DMS79 (cell line): ENCODE measurements at regions not wholly inside any gene's neighbourhood (a gene's known extent, or its start where the extent isn't known, plus 50 kb on each side); places are given as distances from the start of the nearest gene placed in this dataset.
"Not testable (repeated sequence)": the region's sequence is repeated elsewhere in the genome, so short reads cannot be mapped to it uniquely, and the experiment has no call there.

Experiments used
- DNase-seq: peaks from one replicate; lab custom pipeline; 2025; lab: John Stamatoyannopoulos, UW

DNA sequence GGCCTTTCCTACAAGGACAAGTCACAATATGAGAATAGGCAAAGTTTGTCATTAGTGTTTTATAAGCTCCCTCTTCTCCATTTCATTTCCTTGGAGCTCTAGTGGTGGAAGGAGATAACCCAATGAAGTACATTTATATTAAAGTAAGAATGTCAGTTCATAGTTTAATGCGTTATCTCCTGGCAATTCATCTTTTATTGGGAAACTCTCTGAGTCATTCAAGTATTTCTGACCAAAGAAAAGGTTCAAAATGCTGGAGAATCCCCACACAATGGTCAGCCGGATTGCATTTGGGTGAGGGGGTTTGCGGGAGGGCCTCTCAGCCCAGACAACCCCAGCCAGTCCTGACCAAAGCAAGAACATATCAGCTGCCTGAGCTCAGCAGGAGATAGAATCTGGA, 321.5 kb upstream of the NRP1 start:
- no peak for DNase-seq

GRCh38 chr10:33655165-33655815, 320.8 kb upstream of the NRP1 start:
- DNase-seq, result no peak

DNA sequence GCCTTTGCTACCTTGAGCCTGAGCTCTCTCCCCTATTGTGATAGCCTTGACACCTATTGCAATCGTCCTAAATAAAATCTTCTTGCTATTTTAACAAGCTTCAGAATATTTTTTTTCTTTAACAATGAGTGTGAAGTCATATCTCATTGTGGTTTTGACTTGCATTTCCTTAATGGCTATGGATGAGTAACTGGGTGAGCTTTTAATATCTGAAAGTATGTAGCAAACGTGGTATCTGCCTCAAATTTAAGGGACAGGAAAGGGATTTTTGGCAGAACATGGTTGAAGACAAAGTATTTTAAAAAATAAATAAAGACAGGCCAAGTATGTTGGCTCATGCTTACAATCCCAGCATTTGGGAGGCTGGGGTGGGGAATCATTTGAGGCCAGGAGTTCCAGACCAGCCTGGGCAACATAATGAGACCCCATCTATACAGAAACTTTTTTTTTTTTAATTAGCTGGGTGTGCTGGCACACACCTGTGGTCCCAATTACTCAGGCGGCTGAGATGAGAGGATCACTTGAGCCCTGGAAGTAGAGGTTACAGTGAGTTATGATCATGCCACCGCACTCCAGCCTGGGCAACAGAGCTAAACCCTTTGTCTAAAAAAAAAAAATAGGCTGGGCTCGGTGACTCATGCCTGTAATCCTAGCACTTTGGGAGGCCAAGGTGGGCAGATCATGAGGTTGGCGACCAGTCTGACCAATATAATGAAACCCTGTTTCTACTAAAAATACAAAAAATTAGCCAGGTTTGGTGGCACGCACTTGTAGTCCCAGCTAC, 319.3 kb upstream of the NRP1 start:
- DNase-seq, result no peak

- no peak for DNase-seq
Measured at GRCh38 chr10:33652870-33653269, 318.4 kb upstream of the NRP1 start.

GRCh38 chr10:33650131-33650530, 315.7 kb upstream of the NRP1 start:
- not testable (repeated sequence) for DNase-seq

DNA sequence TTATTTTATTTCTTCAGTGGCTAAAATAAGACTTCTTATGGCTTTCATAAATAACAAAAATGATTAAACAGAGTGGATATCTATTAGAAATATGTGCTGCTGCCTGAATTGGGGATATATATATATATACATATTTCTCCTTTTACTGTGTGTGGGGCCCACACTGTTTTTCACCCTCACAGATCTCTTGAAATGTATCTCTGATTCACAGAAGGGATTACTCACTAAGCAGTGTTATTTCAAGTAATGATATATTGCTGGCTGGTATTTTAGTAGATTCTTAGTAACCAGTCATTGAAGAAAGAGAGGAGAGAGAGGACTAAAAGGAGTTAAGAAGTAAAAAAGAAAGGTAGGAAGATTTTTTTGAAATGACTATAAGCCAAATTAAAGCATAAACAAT, 308.6 kb upstream of the NRP1 start:
- DNase-seq, result no peak

DNA sequence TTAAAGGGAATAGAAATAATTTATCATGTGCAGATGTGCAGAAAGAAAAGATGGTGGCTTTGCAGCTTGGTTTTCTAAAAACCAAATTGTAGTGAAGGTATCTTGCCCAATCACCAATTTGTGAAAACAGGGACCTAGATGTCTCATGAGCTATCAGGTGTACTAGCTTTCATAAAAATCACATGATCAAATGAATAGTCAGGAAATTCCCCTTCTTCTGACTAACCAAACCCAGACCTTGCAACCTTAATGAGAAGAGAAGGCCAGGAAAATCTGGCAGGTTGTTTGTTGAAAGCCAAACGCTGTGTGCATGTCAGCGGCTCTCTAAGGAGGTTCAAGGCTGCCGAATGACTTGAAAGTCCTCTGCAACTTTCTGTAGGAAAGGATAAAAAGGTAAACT, 304.4 kb upstream of the NRP1 start:
- DNase-seq, result no peak

GRCh38 chr10:33638374-33638773, 303.9 kb upstream of the NRP1 start:
- DNase-seq, result no peak

DNA sequence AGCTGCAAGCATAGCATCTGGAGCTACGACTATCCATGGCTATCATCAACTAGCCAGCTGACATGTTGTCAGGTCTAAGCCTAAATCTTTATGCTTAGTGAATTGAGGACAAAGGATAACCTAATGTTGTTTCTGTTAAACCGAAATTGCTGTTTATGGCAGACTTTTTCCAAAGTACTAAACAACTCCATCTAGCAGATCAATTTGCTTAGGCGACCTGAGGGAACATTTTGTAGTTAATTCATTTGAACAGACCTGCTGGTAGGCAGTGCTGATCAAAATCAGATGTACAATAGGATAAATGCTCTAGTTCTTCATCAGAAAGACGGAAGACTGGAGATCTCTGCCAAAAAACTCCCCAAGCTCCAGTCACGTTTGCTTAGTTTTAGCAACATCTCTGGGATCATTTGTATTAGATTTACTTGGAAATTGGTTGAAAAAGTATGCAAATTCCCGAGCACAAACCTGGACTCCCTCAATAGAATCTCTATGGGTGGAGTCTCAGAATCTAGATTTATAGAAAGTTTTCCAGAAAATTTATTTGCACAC, 301.6 kb upstream of the NRP1 start:
- no peak for DNase-seq

DNA sequence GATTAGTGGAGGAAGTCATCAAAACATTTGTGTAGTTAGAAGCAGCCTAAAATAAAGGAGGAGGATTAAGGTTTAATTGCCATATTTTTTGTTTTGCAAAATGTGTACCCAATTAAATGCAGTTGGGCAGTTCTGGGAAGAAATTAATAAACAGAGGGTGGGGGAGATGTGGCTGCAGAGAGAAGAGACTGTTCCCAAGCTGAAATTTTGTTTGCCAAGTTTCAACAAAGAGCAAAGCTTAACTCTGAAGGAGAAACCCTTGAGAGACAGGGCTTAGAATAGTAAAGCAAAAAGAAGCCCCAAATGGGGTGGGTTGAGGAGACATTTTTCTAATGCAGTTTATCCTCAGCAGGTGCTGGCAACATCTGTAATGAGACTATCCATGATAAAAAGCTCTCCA, 298.0 kb upstream of the NRP1 start:
- no peak for DNase-seq

GRCh38 chr10:33631991-33632390, 297.5 kb upstream of the NRP1 start:
- no peak for DNase-seq

- no peak for DNase-seq
Measured at GRCh38 chr10:33630761-33631160, 296.3 kb upstream of the NRP1 start.

DNA sequence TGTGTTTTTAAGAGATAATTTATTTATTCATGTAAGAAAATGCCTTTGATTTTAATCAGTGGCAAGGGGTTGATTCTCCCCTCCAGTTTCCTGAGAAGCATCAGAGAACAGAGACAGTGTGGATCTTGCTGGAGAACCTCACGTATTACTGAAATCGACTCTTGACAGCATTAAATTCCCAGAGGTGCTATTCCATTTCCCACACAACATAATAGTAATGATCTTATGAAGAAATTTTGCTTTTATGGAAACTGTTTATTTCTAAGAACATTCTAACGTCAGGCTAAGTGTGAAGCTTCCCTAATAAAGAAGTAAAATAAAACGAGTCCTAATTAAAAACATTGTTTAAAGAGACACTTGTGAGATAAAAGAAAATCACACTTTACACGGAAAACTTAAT, 293.1 kb upstream of the NRP1 start:
- no peak for DNase-seq

- no peak for DNase-seq
Measured at GRCh38 chr10:33626798-33627466, 292.5 kb upstream of the NRP1 start.

- DNase-seq, result no peak
Measured at GRCh38 chr10:33623669-33624068, 289.2 kb upstream of the NRP1 start.

DNA sequence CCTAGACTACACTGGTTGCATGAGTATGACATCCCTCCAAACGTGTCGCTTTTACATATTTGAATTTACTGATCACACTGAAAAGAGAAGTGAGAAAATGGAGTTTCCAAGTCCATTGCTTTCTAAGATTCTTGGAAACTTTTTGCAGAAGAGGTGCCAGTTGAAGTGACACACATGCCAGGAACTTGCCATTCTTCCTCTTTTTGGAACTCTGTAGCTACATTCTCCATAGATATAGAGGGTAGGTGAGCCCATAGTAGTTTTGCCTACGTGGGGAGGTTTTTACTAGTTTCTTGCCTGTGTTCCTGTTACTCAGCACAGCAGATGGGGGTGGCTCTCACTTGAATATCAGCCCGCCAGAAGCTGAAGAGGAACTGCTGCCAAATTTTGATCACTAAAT, 286.6 kb upstream of the NRP1 start:
- no peak for DNase-seq

GRCh38 chr10:33618196-33618595, 283.7 kb upstream of the NRP1 start:
- no peak for DNase-seq

GRCh38 chr10:33617381-33618080, 283.1 kb upstream of the NRP1 start:
- DNase-seq, result no peak

DNA sequence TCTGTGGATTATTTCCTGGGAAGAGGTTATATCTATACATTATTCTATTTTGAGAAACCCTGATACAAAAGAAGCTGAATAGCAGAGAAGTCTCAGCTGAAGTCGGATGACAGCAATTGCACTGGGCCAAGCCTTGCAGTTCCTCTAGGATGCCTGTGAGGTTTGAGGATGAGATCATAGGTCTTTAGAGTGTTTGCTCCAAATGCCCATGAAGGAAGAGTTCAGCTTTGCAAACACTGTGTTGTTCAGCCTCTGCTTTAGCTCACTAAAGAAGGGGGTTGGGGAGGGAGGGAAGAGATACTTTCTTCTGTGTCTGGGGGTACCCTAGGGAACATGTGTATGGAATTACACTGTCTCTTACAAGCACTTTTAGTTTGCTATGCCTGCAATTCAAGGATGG, 282.5 kb upstream of the NRP1 start:
- no peak for DNase-seq

DNA sequence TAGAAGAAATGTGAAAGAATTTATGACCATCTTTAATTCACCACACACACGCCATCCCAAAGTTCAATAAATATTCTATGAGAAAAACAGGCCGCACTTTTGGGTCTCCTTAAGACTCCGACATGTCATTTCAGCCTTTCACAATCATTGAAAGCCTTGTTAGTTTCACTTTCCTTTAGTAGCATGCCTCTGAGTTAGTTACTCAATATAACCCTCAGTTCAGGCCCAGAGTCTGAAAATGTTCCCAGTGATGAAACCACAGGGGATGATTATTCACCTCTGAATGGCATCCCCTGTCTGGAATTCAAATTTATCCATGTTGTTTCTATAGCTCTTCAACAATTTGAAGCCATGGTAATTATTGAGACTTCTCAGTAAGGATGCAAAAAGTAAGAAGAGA, 278.1 kb upstream of the NRP1 start:
- no peak for DNase-seq

GRCh38 chr10:33612116-33612515, 277.6 kb upstream of the NRP1 start:
- DNase-seq, result no peak

- no peak for DNase-seq
Measured at GRCh38 chr10:33611423-33611822, 277.0 kb upstream of the NRP1 start.
